IPS-15b (cell line): ENCODE measurements at regions not wholly inside any gene's neighbourhood (a gene's known extent, or its start where the extent isn't known, plus 50 kb on each side); places are given as distances from the start of the nearest gene placed in this dataset.
"Not testable (repeated sequence)": the region's sequence is repeated elsewhere in the genome, so short reads cannot be mapped to it uniquely, and the experiment has no call there.

ENCODE experiments used
- H3K27me3 ChIP-seq: one replicate; pipeline ENCODE4 v1.6.1; 2013; ENCODE audit warnings: low read length; ENCODE audit not compliant: control insufficient read depth, insufficient read depth
- H3K36me3 ChIP-seq: one replicate; pipeline ENCODE4 v1.6.1; 2013; ENCODE audit warnings: low read length; ENCODE audit not compliant: control insufficient read depth, insufficient read depth
- H3K4me1 ChIP-seq: one replicate; pipeline ENCODE4 v1.6.1; 2013; ENCODE audit warnings: mild to moderate bottlenecking, low read length; ENCODE audit not compliant: control insufficient read depth, insufficient read depth
- H3K4me3 ChIP-seq: one replicate; pipeline ENCODE4 v1.5.1; 2013; ENCODE audit warnings: low read depth, low read length
- H3K9ac ChIP-seq: one replicate; pipeline ENCODE4 v1.6.1; 2013; ENCODE audit warnings: low read depth, mild to moderate bottlenecking, low read length
- H3K9me3 ChIP-seq: one replicate; pipeline ENCODE4 v1.6.1; 2013; ENCODE audit warnings: mild to moderate bottlenecking, low read length; ENCODE audit not compliant: control insufficient read depth, insufficient read depth

DNA sequence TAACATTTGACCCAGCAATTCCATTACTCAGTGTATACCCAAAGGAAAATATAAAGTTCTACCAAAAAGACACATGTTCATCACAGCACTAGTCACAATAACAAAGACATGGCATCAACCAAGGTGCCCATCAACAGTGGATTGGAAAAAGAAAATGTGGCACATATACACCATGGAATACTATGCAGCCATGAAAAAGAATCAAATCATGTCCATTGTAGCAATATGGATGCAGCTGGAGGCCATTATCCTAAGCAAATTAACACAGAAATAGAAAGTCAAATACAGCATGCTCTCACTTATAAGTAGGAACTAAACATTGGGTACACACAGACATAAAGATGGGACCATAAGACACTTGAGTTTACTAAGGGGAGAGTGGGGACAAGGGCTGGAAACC, 441.9 kb upstream of the ID4 start:
- H3K27me3 ChIP-seq, result no peaks in the 10 kb centered on the region
- no peak overlapping the region for H3K4me3 ChIP-seq
- no peak overlapping the region for H3K9ac ChIP-seq
- H3K9me3 ChIP-seq, result no peaks in the 10 kb centered on the region
- H3K36me3 ChIP-seq, result no peaks in the 10 kb centered on the region
- no peaks in the 10 kb centered on the region for H3K4me1 ChIP-seq

DNA sequence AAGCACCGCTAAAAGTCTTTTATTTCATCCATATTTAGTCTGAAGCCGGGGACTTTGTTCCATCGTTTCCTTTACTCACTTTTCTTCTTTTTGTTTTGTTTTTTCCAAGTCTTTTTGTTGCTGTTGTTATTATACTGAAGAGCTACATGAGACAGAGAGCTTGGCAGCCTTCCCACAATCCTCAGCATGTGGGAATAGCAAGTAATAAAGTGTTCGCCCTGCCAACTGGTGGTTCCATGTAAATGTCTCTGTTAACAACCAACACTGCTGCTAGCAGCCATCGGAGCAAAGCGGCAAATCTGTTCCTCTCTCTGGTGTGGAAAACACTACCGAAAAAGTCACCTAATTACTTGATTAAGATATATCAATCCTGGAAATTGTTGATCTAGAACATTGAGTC, 437.8 kb upstream of the ID4 start:
- Histone ChIP-seq H3K9ac (no peak overlapping the region), H3K9me3 (no peaks in the 10 kb centered on the region), H3K4me3 (no peak overlapping the region), H3K27me3 (no peaks in the 10 kb centered on the region), H3K36me3 (no peaks in the 10 kb centered on the region), H3K4me1 (no peaks in the 10 kb centered on the region)

DNA sequence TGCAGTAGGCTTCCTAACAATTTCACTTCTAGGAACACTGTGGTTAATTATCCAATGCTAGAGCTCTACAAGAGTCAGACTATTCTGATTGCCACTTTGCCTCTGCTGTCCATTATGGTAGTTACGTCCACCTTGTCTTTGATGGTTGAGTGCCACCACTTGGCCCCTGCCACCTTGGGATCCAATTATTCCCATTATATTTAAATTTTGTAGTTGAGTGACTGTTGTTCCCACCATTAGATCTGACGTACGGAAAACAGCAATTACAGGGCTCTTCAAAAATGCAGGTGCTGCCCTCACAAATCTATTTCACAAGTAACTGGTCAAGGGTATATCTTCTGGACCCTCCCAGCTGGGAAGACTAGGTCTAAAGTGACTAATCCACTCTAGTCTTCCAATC, 432.3 kb upstream of the ID4 start:
- not testable (repeated sequence) for H3K4me3 ChIP-seq, H3K27me3 ChIP-seq, H3K9ac ChIP-seq, H3K36me3 ChIP-seq, H3K4me1 ChIP-seq, H3K9me3 ChIP-seq

DNA sequence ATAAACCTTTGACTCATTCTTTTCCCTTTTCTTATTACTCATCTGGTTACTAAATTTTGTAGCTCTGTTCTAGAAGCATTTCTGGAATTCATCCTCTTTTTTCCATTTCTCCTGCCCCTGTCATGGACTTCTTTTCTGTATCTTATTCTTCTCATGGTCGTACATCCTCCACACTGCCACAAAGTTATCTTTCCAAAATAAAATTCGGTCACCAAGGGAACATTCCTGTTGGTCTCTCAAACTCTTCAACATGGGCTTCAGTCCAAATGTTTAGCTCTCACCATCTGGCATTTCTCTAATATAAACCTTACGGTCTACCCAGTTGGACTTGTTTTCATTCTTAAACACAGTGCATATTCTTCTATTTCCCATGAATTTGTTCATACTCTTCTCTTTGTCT, 428.8 kb upstream of the ID4 start:
- Histone ChIP-seq H3K4me1 (no peaks in the 10 kb centered on the region), H3K27me3 (no peaks in the 10 kb centered on the region), H3K36me3 (no peaks in the 10 kb centered on the region), H3K9ac (no peak overlapping the region), H3K9me3 (no peaks in the 10 kb centered on the region), H3K4me3 (no peak overlapping the region)

DNA sequence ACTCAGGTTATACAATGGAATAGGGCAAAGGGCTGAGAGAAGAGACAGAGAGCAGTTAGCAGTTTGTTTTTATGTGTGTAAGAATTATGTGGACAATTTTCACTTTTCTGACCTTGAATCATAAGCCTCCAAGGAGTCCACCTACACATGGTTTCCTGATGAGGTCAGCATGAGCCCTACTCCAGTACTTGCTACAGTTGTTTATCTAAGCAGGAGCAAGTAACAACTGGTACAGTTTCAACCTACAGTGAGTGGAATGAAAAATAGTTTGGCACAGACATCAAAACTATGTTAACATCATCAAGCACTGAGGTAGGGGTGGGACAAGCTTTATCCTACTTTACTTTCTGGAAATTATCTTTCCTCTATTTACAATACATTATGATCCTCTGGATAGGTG, 426.7 kb upstream of the ID4 start:
- H3K36me3 ChIP-seq, result no peaks in the 10 kb centered on the region
- no peaks in the 10 kb centered on the region for H3K27me3 ChIP-seq
- H3K4me1 ChIP-seq, result no peaks in the 10 kb centered on the region
- H3K9me3 ChIP-seq, result no peaks in the 10 kb centered on the region
- H3K9ac ChIP-seq, result no peak overlapping the region
- no peak overlapping the region for H3K4me3 ChIP-seq

DNA sequence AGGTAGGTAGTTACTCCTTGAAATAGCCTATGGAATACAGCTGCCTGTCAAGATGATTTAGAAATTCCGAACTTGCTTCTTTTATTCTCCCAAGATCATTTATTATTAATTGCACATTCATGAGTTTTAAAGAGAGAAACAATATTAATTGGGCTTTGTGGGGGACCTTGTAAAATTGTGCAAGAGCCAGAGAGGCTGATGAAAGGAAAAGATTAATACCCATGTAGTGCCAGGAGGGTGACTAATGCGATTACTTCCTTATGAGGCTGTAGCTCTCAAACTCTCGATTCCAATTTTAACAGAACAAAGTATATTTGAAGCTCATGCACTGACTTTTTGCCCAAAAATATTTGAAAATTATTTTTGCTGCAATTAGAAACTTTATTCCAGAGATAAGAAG, 423.8 kb upstream of the ID4 start:
- Histone ChIP-seq H3K36me3 (no peaks in the 10 kb centered on the region), H3K9ac (no peak overlapping the region), H3K27me3 (no peaks in the 10 kb centered on the region), H3K9me3 (no peaks in the 10 kb centered on the region), H3K4me1 (no peaks in the 10 kb centered on the region), H3K4me3 (no peak overlapping the region)

DNA sequence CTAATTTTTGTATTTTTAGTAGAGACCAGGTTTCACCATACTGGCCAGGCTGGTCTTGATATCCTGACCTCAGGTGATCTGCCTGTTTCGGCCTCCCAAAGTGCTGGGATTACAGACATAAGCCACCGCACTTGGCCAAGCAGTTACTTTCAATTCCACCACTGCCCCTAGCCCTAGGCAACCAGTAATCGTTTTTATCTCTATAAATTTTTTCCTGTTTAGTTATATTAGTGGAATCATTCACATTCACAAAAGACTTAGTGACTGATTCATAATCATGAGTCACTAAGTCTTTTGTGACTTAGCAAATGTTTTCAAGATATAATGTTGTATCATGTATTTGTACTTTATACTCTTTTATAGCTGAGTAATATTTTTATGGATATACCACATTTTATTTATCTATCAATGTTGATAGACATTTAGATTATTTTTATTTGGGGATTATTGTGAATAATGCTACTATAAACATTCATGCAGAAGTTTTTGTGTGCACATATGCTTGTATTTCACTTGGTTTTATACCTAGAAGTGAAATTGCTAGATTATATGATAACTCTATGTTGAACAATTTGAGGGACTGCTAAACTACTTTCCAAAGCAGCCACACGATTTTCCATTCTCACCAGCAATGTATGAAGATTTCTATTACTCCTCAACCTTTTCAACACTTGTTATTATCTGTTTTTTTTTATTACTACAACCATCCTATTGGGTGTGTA, 421.4 kb upstream of the ID4 start:
- no peak overlapping the region for H3K9ac ChIP-seq
- no peaks in the 10 kb centered on the region for H3K27me3 ChIP-seq
- H3K4me3 ChIP-seq, result no peak overlapping the region
- no peaks in the 10 kb centered on the region for H3K4me1 ChIP-seq
- H3K9me3 ChIP-seq, result no peaks in the 10 kb centered on the region
- no peaks in the 10 kb centered on the region for H3K36me3 ChIP-seq

DNA sequence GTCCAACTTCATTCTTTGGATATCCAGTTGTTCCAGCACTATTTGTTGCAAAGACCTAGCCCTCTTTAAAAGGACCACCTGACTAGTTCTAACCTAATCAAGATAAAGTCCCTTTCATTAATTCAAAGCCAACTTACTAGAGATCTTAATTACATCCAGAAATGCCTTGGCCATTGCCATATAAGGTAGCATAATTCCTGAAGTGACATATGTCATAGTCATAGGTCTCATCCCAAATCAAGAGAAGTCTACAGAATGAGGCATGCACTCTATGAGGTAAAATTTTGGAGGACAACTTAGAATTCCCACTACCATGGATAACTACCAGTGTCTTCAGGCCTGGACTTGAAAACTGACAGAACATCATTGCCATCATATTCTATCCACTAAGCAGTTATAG, 420.4 kb upstream of the ID4 start:
- H3K9ac ChIP-seq, result no peak overlapping the region
- no peaks in the 10 kb centered on the region for H3K4me1 ChIP-seq
- H3K36me3 ChIP-seq, result no peaks in the 10 kb centered on the region
- no peaks in the 10 kb centered on the region for H3K27me3 ChIP-seq
- H3K9me3 ChIP-seq, result no peaks in the 10 kb centered on the region
- no peak overlapping the region for H3K4me3 ChIP-seq

DNA sequence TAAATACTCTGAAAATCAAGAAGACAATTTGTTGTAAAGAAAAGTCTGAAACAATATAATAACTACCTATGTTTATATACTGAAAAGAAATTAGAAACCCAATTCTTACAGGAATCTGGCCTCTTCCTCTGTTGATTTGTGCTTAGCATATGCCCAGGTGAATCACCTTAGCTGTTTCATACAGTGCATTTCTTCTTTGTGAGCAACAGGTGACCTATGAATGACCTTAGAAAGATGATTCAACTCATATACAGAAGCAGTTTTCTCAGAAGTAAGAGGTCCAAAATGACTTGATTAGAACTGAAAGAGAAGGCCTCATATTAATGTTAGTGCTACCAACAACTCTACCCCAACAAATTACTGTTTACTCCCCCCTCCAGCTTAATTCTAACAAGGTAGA, 419.5 kb upstream of the ID4 start:
- H3K9ac ChIP-seq, result no peak overlapping the region
- no peaks in the 10 kb centered on the region for H3K27me3 ChIP-seq
- H3K36me3 ChIP-seq, result no peaks in the 10 kb centered on the region
- H3K4me3 ChIP-seq, result no peak overlapping the region
- no peaks in the 10 kb centered on the region for H3K9me3 ChIP-seq
- no peaks in the 10 kb centered on the region for H3K4me1 ChIP-seq

DNA sequence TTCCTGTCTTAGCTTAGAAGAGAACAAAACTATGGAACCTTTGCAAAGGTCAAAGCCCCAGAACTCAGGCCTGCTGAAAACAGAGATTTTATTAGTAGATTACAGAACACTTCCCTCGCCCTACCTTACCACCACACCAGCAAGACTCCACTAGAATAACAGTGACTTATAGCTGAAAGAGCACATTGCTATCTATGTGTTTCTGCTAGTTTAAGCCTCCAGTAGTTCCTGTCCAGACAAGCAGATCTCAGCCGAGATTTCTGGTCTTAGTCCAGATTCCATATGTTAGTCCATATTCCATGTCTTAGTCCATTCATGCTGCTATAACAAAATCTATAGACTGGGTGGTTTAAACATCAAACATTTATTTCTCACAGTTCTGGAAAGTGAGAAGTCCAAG, 412.3 kb upstream of the ID4 start:
- H3K27me3 ChIP-seq, result no peaks in the 10 kb centered on the region
- no peaks in the 10 kb centered on the region for H3K9me3 ChIP-seq
- no peaks in the 10 kb centered on the region for H3K36me3 ChIP-seq
- H3K9ac ChIP-seq, result no peak overlapping the region
- no peaks in the 10 kb centered on the region for H3K4me1 ChIP-seq
- H3K4me3 ChIP-seq, result no peak overlapping the region

DNA sequence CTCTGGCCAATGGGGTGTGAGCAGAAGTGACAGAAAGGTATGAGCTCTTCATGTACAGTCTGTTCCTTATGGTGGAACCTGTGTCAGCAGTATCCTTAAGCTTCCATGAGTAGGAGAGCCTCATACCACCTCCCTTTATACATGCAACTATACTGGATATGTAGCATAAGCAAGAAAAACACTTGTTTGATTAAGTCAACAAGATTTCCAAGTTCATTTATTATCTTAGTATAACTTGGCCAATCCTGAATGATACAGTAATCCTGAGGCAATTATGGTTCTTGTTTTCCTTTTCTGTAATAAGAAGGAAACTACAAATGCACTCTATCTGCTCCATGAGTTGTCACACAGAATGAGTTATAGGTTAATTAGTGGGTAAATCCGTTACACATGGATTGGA, 409.6 kb upstream of the ID4 start:
- Histone ChIP-seq H3K4me3 (no peak overlapping the region), H3K9me3 (no peaks in the 10 kb centered on the region), H3K27me3 (no peaks in the 10 kb centered on the region), H3K9ac (no peak overlapping the region), H3K4me1 (no peaks in the 10 kb centered on the region), H3K36me3 (no peaks in the 10 kb centered on the region)

DNA sequence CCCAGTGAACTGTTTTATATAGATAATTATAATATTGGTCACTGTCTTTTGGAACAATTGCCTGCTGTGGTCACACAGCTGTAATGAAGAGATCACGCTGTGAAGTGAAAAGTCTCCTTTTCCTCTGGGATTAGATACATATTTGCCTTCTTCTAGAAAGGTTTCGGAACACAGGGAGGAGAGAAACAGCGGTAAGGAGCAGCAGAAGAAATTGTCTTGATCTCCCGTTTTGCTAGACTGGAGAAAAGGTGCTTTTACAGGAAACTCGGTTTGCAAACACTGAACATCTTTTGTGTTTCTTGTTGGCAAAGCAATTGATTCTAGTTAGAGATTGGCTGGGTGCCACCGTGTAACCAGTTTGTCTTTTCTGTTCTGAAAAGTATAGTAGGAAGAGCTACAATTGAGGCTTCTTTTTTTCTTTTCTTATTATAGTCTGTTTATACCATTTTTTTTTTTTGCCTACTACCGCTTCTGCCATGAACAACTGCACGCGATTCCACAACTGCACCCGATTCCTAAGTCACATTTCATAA, 404.1 kb upstream of the ID4 start:
- Histone ChIP-seq H3K4me1 (no peaks in the 10 kb centered on the region), H3K9me3 (no peaks in the 10 kb centered on the region), H3K27me3 (no peaks in the 10 kb centered on the region), H3K4me3 (no peak overlapping the region), H3K9ac (no peak overlapping the region), H3K36me3 (no peaks in the 10 kb centered on the region)
